GM21619 (cell line): ENCODE measurements at regions not wholly inside any gene's neighbourhood (a gene's known extent, or its start where the extent isn't known, plus 50 kb on each side); places are given as distances from the start of the nearest gene placed in this dataset.

ENCODE experiments used
- ATAC-seq: cut with Tn5 transposase; IDR thresholded peaks from one replicate; pipeline ENCODE4 v1.9.1; 2021; ENCODE audit not compliant: unreplicated experiment

DNA sequence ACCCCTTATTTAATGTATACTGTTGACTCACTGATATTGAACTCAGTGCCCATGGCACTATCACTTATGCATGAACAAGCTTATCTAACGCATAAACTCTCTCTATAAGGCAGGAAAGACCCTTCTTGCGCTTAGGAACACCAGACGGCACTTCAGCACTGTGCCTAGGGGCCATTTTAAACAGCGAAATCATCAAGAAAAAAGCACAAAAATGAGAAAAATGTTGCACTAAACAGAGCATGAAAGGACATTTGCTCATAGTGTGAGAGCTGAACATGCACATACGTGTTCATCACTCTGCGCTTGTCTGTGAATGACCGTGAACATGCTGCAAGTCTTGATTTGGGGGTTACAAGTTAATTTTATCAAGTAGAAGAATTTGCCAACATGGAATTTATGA lies 109.6 kb downstream of the WDR11 start:
- ATAC-seq = no peak

DNA sequence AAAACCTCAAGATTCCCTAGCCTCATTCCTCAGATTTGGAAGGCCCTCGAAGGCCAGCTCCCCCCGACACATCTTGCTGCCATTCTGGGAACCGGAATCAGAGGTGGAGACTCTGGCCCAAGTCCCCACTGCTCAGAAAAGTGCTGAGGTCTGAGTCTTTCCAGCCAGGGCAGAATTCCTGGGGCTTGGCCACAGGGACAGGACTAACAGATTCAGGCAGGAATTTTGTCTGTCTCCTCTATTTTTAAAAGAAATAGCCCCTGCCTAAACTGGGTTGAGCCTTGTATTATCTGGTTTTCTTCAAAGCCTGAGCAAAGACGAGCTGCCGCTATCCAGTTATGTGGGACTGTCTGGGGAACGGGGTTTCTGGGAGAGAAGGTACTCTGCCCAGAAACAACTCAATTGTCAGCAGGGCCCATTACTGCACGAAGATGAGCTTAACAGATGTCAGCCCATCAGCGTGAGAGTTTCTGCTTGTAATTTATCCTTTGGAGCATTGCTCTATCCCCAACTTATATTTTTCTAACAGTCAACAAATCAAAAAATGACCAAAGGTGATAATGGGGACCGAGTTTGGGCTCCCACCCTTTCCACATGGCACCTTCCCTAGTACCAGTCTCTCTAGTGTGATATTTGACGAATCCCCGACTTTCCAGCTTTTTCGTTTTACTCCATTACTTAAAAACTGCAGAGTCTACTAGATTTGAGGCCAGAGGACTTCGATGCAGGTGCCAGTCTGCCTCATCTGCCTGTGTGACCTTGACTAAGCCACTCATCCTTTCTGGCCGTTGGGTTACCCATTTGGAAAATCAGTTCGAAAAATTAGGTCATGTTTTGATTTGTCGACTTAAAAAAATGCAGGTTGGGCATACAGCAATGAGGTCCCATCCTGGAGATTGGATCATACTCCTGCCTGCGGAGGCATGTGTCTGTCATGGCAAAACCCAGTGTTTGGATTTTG lies 110.9 kb downstream of the WDR11 start:
- ATAC-seq = no peak

DNA sequence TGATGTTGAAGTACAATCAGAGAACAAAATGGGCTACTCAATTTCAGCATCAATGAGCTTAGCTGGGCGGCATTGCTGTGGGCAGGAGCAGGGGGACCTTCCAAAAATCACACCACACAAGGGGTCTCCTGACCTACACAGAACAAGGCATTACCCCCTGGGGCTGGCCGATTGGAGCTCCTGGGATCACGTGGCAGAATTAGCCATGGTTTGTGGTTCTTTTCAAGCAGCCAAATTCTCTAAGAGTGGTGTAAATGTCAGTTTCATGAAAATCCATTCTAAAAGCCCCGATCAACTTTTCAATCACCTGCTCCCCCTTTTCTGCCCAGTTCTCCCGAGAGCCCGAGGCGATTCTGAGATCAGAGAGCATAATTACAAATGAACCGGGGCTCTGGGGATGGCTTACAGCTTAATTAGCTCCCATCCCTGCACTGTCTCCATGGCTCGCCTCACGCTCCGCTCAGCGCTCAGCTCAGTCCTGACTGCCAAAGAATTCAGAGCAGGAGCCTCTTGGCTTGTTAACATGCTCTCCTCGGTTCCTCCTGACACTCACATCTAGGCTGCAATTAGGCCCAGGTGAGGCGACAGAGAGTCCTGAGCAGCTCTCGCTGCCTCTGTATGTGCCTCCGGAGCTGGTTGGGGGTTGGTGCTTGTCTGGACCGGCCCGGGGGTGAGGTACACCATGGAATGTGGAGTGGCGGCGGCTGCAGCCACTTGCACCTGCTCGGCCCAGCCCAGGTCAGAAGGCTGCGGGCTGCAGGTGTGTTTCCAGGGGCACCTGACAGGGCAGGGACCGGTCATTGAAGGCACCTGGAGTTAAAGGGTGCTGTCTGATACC lies 111.8 kb downstream of the WDR11 start:
- no peak for ATAC-seq

DNA sequence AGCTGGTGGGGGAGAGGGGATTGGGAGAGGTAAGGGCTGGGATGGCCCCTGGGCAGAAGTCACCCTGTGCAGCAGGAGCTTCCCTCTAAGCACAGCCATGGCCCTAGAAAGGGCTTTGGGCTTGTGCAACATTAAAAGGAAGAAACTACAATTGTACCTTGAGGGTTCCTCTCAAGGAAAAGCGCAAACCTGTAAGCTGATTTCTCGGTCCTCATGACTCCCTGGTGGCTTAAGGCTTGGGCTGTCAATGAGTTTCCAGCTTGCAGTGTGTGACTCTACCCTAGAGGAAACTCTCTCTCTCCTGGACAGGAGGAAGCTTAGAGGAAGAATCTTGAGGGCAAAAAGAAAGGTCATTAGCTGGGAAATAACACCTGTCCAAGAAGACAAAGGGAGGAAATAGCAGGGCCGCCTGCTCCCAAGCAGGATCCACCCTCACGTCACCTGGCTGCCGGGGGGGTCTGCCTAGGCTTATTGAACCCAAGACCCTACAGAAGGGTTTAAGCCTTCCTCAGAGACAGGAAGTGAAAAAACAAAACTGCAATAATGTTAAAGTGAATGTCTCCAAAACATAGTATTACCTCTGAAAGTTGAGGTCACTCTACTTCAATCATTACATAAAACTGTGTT lies 112.5 kb downstream of the WDR11 start:
- ATAC-seq = no peak

DNA sequence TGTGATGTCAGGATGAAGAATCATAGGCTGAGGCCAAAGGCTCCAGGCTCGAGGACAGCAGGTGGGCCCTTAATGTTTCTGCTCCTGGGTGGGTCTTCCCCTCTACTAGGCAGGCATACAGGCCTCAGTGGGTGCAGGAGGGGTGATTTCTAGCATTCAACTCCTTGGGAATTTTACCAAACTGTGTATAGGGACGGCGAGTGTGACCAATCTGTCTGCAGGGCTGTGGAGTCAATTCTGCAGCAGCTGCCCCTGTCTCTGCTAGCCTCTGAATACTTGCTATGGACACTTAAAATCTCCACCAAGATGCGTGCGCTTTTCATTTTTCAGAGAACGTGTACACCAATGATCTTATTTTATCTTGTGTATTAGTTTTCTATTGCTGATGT lies 115.5 kb downstream of the WDR11 start:
- ATAC-seq = no peak

DNA sequence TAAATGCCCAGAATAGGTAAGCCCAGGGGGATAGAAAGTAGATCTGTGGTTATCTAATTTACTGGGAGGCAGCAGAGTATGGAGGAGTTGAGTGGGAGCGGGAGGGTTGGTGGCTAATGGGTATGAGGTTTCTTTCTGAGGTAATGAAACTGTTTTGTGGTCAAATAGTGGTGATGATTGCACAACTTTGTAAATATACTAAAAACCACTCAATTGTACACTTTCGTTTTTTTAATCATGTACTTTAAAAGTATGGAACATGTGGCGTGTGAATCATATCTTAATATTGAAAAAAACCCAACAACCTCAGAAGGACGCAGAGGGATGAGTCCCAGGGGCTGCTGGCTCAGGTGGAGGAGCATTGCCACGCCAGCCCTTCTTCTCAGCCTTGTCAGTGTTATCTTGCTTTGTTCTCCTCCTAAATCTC lies 118.1 kb downstream of the WDR11 start:
- ATAC-seq = peak; percentile 89

DNA sequence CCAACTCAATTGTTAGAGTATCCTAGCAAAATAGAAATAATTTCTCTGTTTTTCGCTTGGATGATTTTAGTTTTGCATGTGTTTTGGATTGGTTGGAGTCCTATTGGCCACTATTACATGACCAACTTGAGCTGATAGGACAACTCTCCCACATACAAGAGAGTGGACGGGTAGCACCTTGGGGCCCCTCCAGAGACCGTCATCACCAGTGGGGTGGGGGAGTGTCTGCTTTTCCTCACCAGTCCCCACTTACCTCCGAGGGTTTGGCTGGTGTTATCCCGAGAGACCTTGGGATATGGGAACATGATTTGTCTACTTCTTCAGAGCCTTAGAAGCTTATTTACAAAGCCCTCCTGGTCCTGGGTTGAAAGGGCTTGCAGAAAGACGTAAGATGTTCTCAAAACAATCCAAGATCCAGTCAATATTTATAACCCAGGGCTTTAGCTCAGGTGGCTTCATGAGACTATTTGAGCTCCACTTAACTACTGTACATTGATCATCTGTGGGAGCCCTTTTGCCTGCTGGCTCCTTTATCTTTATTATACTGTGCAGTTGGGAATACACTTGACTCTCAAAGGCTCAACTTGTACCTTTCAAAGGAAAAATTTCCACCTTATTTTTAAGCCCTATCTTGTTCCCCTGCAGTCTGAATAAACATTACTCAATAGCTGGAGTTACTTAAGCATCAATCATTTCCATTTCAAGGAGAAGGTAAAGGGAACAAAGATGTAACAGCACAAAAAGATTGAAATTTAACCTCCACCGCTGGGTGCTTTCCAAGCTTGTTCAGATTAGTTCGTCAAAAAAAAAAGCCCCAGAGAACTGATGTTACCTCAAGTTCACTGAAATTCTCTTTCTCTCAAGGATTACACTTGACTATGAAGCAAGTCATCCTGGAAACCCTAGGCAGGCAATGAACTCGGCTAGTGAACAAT lies 119.7 kb downstream of the WDR11 start:
- ATAC-seq = no peak

DNA sequence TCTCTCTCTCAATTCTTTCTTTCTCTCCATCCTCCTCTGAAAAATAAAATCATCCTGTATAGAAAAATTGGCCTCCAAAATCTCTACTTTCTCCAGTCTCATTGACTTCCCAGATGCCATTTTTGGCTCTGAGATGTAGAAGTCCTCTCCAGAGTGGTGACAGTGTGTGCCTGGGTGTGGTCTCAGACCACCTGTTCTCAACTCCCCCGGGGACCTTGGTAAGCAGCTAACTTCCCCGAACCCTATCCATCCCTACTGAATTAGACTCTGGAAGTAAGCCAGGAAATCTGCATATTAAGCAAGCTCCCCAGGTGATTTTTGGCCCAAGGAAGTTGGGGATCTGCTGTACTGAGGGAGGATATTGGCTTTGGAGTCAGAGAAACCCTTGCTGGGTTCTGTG lies 120.5 kb downstream of the WDR11 start:
- ATAC-seq = no peak

DNA sequence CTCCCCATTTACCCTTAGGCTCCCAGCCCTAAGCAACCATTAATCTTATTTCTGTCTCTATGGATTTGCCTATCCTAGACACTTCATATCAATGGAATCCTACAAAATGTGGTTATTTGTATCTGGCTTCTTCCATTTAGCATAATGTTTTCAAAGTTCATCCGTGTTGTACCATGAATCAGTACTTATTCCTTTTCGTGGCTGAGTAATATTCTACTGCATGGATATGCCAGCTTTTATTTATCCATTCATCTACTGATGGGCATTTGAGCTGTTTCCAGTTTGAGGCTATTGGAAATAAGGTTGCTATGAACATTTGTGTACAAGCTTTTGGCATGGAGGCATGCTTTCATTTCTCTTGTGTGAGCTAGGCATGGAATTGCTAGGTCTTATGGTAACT lies 121.1 kb downstream of the WDR11 start:
- ATAC-seq = no peak

DNA sequence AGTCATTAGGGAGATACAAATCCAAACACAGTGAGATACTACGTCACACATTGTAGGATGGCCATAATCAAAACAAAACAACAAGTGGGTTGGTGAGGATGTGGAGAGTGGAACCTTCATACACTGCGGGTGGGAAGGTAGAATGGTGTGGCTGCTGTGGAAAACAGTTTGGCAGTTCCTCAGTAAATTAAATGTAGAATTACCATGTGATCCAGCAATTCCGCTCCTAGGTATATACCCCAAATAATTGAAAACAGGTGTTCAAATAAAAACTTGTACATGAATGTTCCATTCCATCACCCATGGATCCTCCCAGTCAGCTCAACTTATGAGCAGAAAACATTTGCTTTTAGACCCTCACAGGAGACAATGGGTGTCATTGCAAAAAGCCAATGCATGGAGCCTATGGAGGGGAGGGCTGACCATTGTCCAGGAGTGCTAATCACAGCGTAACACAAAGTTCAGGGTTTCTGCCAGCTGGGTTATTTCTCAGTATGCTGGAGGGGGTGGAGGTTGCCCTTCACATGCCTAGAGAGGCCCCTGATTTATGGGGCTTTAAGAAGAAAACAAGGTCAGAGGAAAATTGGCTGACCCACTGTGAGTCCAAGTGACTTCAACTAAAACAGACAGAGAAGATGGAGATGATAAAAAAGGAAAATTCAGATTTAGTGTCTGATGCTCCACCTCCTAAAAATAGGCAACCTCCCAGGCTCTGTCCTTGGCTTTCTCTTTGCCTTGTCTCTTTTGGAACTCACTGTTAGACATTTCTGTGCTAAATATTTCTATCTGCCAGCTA lies 124.1 kb downstream of the WDR11 start:
- ATAC-seq = no peak

DNA sequence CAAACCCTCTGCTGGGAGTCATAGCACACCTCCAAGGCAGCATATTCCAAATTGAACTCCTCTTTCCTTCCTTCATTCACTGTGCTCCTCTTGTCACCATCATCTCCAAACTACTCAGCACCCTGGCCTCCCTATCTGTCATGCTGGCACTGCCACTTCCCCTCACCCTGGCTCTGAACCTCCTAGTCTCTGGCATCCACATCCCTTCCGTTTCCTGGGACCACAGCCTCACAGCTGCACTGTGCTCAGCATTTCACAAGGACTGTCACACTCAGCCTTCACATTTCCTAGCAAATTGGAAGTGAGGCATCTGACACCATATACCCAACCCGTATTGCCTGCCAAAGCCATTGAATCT lies 124.7 kb downstream of the WDR11 start:
- no peak for ATAC-seq

DNA sequence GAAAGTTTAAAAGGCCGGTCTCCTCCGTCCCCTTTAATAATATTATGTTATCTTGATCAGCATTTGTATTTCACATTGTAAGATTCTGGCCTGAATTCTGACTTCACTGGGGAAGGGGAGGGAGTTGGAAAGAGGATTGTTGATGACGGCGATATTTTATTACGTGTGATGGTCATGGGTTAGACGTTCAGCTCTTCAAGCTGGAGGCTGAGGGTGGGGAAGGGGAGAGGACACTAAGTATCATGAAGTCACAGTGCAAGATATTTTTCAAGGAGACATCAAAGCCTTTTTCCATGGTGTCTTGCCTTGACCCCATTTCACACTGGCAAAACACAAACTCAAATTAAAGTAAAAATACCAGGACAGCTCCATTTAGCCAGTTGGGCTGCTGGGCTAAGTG lies 126.7 kb downstream of the WDR11 start:
- no peak for ATAC-seq

DNA sequence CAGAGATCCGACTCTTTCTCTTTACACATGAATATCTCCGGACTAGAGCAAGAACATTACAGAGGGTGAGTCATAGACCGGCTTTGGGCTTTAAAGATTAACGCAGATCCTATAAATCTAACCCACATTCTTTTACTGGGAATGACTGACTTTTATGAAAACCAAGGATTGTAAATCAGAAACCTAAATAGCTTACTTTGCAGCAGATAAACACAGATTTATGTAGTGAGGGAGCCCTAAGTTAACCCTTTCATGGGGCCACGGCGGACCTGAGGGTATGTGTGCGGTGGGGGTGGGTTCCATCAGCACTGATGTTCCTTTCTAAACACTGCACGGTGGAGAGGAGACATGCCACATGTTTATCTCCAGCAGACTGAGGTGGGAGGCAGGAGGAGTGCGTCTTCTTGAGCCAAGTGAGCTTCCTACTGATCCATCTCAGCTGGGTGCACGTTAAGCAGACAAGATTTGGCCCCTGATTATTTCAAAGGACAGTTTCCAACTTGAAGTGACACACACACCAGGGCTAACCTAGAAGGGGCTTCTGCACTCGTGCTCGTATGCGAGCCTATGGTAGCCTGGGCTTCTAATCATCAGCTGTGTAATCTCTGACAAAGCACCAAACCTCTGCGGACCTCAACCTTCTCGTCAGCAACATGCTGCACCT lies 127.6 kb downstream of the WDR11 start:
- ATAC-seq = no peak

DNA sequence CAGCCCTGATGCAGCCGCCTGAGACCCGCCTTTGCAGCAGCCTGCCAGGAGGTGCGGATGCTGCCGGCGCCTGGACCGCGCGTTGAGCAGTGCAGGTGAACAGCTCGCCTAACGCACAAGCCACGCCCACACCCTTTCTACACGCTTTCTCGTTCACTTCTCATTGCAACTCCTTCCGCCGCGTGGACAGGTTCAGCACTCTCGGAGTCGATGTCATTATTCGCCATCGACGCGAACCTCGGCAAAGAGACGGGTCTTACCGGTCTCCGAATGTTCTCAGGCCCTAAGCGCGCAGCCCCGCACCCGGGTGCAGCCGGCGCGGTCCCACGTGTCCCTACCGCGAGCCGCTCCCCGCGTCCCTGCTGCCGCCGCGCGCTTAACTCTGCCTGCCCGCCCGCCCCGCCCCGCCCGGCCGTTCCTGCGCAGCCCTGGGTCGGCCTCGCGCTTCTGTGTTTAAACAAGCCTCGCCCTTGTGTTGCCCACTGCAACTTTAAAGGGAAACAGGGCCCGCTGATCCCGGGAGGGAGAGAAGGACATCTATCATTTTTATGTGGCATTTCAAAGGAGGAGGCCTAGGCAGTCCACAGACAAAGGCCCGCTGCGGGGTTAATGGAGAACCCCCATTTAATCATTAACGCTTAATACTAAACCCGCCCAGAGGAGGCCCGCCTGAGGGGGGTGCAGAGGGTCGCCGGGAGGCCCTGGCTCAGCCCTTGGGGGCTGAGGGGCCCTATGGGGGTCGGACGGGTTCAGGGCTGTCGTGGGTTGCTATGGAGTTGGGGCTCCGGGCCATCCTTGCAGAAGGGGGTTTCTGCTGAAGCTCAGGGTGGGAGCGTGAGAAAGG lies 128.5 kb downstream of the WDR11 start:
- no peak for ATAC-seq

DNA sequence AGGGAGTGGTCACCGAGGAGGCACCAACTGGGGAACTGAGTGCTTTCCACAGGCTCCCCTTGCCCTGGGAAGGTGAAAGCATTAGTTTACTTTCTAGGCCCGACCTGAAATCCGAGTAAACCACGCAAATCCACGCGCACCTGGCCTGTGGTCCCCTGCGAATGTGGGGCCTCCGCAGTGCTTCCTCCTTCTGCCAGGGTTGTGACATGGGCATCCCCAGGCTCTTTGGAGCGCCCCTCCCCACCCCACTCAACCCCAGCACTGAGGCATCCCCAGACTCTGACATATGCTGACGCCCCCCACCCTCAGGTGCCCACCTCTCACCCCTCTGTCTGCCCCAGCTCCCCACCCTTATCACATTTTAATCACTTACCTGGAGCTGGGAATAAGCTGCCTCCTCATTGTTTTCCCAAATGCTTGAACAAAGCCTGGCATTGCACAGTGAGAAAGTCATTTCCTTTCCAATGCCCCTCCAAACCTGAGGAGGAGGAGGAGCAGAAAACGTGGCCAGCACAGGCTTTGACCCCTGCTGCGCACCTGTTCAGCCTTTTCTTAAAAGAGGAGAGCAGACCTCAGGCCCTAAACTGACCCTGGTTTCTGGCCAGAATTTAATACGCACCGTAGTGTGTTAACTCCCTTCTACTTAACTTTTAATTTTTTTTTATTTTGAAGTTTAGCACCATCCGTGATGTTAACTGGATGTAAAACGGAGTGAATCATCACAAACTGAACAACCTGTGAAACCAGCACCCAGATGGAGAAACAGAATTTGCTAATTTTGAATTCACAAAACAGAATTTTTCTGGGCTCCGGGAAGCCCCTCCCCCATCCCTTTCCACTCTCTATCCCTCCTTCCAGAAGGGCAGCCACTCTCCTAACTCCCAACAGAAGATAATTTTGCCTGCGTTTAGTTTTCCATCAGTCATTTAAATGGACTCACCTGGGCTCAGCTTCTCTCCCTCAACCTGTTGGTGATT lies 129.4 kb downstream of the WDR11 start:
- ATAC-seq = no peak

DNA sequence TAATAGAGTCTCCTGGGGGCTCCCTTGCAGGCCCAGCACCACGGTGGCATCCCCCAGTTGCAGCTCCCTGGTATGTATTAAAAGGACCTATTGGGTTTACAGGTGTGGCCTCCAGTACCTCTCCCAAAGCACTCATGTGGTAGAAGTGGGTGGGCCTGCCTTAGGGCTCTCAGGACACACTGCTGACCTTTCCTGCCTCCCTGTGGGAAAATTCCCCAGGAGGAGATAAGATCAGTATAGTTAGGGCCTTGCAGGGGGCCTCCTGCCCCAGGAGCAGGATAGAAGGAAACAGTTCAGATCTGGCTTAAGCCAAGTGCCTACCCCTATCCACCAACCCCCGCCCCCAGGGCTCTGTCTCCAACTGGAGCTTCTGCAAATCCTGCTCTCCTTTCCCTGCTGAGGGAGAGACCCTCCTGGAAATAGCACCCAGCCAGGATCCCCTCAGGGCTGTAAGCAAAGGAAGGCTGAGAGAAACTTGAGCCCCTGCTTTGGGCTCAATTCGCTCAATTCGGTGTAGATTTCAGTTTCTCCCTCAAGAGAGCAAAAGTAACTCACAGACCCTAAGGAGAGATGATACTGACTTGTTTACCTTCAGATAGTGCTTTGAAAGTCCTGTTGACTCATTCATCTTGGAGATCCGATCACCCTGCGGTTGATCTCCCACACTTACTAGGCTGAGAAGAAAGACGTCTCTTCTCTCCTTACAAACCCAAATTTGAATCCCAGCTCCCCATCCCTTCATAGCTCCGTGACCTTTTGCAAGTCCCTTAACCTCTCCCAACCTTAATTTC lies 130.6 kb downstream of the WDR11 start:
- no peak for ATAC-seq
